ENCODE measurements at regions not wholly inside any gene's neighbourhood (a gene's known extent, or its start where the extent isn't known, plus 50 kb on each side); places are given as distances from the start of the nearest gene placed in this dataset.
"Not testable (repeated sequence)": the region's sequence is repeated elsewhere in the genome, so short reads cannot be mapped to it uniquely, and the experiment has no call there.

DNA sequence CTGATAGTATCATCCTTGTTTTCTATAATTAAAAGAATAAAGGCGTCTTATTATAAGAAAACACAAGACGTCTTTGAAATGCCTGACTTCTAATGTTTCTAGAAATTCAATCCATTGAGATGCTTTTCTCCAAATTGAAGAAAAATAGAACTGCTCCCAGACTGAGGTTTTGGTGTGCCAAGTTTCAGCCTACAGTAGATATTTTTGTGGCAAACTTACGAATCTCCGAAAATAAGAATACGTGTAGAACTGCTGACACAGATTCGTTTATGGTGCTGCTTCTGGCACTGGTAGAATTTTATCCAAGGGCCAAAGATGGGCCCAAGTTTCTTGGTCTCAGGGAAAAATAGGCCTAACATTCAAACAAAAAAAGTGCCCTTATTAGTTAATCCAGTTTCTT, 554.5 kb upstream of the NR5A2 start:
- no peak for DNase-seq

DNA sequence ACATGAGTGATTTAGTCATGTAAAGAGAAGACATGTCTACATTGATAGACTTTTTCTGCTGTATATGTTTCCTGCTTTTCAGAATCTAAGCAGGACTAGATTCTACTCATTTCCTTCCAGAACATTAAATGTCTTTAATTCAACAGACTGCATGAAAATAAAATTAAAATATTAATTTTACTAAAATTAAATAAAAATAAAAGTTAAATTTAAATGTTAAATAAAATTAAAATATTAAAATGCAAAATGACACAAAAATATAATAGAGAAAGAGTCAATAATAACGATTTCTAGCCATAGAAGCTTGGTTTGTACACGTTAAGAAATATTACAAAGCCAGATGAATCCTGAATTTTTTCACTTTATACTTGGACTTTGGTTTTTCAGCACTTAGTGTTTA, 552.8 kb upstream of the NR5A2 start:
- DNase-seq: no peak

DNA sequence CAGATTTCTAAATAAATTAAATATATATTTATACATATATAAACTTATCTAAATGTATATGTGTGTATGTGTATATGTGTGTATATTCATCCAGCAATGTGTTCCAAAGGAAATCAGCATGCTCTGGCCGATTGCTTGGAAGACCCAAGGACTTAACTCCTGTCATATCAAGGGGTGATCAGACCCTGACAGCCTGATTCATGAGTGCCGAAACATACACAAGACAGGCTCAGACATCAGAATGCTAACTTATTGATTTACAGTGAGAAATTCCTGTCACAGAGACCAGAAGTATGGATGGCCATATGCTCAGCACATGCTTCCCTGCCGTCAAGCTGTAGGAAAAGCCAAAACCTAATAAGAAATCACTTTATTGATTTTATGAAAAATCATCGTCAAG, 545.1 kb upstream of the NR5A2 start:
- no peak for DNase-seq

DNA sequence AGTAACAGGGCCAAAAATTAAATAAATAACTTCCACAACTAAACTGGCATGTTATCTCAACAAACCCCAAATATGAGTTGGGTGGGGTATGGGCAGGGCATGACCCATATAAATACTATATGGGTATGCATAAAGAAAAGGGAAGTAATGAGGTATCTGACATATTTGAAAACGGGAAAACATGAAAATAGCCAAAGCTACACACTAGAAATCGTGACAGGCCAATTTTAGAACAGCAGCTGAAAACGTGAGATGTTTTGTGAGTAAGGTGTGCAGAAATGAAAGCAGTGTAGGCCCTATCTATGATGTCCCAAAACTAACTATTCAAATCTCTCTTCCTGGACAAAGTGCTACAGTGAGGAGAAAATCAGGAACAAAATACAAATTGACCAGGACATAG, 537.9 kb upstream of the NR5A2 start:
- DNase-seq: no peak

DNA sequence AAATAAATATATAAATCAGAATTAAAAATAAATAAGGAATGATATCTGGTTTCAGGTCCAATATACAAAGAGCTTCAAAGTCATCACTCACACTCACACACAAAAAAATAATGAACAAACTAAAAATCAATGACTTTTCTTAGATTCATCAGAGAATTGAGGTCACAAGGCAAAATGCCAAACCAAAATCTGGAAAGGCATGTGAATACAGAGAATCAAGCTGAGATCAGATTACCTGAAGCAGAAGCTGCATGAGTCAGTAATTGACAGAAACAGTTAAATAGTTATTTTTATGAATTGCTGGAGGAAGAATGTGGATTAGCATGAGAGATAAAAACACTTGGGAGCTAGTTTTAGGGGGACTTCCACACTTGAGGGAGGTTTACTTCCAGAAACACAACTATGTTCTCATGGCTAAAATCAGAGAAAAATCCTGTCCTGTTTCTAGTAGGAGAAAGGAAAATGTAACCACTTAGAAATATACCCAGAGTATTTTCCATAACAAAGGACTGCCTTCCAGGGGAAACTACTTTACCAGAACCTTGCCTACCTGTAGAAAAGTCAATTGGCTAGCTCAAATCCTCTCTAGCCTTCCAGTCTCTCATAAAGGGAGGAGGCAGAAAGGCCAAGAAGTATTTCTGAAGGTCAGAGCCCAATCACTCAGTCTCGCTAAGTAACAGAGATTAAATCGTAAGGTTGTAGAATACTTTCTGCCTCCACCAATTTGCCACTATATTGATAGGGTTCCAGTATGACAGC, 536.6 kb upstream of the NR5A2 start:
- DNase-seq: no peak

DNA sequence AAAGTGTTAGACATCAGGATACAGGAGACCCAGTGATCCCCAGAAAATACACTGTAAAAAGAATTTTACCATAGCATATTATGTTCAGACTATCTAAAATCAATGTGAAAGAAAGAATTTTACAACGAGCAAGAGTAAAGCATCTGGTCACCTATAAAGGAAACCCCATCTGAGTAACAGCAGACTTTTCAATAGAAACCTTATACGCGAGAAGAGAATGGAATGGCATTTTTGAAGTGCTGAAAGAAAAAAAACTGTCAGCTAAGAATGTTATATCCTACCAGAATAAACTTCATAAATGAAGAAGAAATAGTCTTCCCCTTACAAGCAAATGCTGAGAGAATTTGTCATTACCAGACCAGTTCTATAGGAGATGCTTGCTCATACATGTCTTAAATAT, 532.1 kb upstream of the NR5A2 start:
- DNase-seq: no peak

DNA sequence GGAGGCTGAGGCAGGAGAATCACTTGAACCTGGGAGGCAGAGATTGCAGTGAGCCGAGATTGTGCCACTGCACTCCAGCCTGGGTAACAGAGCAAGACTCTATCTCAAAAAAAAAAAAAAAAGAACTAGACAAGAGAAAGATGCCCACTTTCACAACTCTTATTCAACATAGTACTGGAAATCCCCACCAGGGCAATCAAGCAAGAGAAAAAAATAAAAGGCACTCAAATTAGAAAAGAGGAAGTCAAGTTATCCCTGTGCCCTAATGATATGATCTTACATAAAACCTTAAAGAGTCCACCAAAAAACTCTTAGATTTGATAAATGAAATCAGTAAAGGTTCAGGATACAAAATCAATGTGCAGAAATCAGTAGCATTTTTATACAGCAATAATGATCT, 528.7 kb upstream of the NR5A2 start:
- DNase-seq: not testable (repeated sequence)

DNA sequence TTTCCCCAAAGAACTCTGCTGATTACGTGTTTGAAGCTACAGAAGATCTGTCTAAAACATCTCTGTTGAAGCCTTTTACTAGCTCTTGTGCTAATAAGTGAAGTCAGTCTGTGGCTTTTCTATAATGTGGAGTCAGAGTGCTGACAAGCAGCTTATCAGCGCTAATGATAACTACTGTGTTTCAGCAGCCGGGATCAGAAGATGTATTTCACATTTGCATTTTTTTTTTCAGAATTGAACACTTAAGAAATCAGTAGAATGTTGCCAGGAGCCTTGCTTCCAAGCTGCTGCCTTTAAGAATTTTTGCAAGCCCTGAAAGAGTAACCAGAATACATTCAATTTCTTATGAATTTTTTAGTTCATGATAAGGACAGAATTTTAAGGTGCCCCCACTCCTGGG, 519.4 kb upstream of the NR5A2 start:
- no peak for DNase-seq

DNA sequence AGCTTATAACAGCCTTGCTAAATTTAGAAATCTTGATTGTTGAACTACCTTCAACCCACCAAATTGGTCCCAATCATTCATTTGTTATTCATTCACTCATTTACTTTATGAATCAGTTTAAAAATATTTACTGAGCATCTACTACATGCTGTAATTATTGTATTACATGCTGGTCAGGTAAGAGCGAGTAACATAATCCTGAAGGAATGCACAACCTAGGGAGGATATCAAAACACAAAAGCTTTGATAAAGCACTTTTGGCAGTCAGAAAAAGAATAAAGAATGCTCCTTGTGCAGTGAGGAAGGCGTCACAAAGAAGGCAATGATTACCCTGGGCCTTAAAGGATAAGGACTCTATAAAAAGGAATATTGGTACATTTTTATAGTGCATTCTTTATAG, 518.9 kb upstream of the NR5A2 start:
- no peak for DNase-seq

DNA sequence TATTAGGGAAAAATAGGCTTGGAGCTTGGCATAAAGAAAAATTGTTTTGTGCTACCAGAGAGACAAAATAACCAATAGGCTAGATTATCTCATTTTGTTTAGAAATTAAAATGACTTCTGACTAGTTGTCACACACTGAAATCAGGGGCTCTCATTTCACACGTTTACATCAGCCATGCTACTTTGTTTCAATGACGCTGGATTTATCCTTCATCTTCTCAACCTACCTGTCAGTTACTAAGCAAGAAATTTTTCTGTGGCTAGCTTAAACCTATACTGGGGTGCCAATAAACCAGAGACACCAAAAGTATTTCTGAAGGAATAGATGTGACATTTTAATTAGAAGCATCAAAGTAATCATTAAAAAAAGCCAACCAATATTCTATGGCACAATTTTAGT, 518.1 kb upstream of the NR5A2 start:
- no peak for DNase-seq

DNA sequence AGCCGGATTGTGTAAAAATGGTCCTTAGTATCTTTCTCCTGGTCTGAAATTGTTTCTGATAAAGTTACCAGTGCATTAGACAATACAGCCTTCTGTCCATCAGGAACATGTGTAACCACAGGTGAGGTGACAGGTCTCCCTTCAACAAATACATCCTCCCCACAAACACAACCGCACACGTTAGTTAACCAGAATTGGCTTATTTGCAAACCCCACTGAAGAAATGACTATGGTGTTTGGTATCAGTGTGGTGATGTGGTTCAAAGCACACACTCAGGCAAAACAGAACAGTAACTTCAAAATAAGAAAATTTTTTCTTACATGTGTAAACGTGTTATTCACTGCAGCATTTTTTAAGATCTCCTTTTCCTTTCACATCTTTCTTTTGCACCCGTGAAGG, 517.2 kb upstream of the NR5A2 start:
- no peak for DNase-seq

DNA sequence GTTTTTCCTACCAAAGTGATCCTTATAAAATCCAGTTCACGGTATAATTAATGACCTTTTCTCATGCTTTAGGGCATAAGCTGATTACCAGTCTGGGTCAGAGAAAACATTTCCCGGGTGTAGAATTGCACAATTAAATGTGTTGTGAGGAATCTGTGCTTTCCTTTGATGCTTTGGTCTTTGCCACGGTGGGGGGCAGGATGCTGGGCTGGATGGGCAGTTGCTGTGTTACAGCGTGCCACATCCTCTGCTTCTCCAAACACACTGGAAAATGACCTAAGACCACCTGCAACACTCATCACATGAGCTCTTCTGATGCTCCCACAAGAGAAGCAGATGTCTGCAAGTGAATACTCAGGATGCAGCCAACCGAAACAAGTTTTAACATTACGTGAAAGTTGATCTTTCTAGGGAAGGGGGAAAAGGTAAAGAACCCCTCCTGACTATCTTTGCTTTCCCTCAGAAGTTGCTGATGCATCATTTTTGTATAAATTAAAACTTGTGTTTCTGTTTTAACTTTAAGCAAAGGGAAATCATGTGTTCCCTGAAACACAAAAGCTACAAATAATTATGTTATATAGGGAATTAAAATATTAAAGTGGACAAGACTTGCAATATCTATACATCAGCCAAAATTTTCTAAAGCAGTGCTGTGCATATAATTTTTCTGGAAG, 515.3 kb upstream of the NR5A2 start:
- DNase-seq: no peak

DNA sequence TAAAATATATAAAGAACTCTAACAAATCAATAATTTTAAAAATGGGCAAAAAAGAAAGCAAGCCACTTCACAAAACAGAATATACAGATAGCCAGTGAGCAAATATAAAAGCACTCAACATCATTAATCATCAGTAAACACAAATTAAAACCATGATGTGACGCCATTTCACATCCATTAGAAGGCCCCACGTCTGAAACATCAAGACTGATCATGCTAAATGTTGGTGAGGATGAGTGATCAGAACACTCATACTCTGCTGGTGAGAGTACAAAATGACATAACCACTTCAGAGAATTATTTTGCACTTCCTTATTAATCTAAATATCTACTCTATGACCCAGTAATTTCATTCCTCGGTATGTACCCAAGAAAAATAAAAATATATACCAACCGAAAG, 512.2 kb upstream of the NR5A2 start:
- DNase-seq: no peak

DNA sequence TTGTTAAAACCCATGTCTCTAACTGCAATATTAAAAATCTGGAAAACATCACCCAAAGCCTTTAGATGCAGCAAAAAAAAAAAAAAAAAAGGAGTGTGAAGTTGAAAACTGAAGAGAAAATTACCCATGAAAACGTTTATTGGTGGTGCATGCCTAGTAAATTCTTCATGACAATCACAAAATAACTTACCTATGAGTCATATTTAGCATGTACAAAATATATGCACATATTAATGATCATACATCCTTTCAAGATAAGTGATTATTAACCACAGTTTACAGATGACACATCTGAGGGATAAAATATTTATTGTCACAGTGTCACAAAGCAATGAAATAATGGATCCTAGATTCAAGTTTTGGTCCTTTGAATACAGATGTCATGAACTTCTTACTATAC, 505.2 kb upstream of the NR5A2 start:
- no peak for DNase-seq

DNA sequence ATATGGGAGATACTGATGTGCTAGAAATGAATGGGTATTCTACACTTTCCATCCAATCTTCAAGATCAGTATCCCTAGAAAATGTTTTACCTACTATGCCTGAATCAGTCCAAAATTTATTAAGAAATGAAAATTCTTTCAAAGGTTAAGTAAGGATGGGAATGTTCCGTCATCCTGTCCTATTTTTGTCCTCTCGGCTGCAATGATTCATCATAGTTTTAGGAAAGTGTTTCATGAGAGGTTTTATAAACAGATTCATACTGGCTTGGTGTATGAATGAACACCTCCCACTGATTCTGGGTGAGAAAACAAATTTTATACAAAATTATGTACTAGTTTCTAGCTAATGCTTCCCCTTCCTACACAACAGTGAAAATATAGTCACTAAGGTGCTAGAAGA, 504.6 kb upstream of the NR5A2 start:
- DNase-seq: no peak

DNA sequence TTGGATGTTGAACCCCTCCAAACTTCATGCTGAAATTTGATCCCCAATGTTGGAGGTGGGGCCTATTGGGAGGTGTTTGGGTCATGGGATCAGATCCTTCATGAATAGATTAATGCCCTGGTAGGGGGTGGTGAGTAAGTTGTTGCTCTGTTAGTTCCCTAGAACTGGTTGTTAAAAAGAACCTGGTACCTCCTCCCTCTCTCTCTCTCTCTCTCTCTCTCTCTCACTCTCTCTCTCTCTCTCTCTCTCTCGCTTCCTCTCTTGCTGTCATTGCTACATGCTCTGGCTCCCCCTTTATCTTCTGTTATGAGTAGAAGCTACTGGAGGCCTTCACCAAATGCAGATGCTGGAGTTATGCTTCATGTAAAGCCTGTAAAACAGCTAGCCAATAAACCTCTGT, 498.2 kb upstream of the NR5A2 start:
- no peak for DNase-seq

DNA sequence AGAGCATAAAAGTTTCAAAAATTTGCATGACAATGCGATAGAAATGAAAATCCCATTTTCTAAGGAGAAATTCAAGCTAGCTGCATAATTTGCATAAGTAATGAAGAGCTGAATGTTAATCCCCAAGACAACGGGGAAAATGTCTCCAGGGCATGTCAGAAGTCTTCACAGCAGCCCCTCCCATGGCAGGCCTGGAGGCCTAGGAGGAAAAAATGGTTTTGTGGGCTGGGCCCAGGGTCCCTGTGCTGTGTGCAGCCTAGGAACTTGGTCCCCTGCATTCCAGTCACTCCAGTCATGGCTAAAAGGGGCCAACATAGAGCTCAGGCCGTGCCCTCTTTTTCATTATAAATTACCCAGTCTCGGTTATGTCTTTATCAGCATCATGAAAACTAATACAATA, 494.1 kb upstream of the NR5A2 start:
- not testable (repeated sequence) for DNase-seq

DNA sequence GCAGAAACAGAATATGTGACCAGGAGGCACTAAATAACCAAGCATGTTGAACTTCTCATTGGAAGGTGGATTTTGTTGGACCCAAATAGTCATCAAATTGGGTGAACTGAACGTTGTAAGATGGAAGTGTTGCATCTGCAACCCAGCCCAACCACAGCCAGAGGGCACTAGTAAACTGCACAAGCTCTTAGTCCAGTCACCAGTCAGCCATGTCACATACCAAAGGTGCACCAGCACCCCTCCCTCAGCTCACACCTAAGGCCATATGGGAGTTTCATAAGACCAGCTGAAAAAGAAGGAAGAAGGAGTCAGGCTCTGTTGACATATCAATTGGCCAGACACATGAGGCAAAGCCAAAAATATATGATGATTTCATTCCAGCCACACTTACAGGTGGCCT, 481.7 kb upstream of the NR5A2 start:
- no peak for DNase-seq

DNA sequence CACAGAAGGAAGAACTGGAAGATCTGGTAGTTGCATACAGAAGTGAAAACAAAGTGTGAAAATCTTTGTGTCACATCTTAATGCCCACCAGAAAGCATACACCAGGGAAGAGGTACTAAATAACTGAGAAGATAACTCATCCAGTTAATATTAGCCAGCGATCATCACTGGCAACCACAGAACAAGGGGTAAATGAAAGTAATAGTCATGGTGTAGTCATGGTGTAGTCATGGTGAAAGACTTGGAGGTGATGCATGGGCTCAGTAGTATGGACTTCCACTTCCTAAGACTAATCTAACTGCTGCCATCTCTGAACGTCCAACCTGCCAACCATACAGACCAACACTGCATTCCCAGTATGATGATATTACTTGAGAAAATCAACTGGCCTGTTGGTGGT, 481.2 kb upstream of the NR5A2 start:
- no peak for DNase-seq

DNA sequence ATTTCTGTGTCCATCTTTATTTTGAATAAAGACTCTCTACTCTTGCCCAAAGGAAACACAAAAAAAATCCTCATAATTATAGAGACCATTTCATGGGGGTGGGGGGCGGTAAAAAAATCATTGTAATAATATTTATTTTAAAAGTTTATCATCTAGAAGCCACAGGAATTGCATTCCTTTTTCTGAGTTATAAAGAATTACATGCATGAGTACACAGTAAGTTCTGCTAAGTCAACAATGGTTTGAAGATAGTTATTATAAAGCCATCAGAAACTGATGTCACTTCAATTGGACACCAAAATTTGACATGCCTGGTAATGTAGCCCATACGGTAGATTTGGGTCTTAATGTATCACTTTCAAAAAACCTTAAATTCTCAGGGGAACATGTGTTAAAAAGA, 478.1 kb upstream of the NR5A2 start:
- DNase-seq: no peak

DNA sequence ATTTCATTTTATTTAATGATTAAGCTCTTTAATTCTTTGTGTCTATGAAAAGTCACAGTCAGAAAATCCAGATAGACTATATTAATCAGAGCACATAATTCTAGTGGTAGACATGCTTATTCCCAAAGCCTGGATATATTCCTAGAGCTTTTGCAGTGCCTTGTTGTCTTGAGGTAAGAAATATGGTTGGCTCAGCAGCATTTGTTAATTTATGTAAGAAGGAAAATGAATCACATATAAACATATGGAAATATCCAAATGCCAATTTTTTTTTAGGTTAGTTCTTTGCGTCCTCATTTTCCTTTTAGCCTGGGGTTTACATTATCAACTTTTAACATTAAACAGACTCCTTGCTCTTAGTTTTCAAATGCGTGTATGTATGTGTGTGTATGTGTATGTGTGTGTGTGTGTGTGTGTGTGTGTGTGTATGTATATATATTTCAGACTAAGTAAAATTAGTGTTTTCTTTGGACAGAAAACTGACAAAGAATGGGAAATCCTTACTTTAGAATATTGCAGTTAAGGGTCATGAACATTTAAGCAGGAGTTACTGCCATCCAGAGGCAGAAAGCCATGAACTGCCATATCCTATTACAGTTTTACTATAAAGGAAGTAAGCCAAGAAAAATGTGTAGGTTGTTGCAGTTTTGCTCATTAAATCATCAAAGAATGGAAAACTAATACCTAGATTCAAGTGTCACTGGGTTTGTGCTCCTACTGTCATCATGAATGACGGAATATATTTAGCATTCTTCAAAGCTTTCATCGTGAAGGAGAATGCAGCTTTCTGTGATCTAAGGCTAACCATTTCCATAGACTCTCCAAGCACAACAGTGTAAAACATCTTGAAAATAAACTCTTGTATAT, 477.1 kb upstream of the NR5A2 start:
- no peak for DNase-seq

DNA sequence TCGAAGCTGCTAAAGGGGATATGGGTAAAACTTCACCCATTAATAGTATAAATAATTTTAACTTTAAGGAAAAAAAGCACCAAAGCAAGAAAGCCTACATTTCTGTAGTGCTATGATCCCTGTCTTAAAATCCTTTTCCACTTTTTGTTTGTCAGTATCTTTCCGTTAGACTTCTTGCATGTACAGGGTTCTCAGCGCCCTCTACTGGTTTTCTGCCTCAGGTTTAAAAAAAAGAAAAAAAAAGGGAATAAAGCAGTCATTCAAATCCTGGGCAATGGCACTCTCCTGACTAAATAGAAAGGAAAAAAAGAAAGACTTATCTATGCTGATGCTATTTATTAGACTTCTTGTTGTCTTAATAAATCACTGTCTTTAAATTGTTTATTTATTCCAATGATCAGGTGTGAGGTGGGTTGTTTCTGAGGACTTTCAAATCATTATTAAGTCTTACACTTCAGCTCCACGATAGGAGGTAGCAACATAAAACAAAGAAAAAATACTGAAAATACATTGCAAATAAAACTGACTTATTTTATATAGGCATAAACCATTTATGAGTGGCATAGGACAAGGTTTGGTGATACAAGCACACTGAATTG, 475.4 kb upstream of the NR5A2 start:
- DNase-seq: no peak

DNA sequence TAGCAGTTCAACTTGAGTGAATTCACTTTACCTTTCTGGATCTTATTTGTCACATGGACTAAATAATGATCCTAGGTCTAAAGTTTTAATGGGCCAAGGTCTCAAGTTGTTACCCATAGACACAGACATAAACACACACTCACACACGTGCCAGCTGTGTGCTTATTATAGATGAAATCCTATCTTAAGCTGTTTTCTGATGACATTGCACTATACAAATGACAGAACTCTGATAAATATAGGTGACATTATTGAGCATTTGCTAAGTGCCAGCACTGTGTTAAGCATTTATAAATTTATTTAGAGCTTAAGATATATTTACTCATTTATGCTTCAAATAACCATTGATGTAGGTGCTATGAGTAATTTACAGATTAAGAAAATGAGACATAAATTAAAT, 474.4 kb upstream of the NR5A2 start:
- no peak for DNase-seq

DNA sequence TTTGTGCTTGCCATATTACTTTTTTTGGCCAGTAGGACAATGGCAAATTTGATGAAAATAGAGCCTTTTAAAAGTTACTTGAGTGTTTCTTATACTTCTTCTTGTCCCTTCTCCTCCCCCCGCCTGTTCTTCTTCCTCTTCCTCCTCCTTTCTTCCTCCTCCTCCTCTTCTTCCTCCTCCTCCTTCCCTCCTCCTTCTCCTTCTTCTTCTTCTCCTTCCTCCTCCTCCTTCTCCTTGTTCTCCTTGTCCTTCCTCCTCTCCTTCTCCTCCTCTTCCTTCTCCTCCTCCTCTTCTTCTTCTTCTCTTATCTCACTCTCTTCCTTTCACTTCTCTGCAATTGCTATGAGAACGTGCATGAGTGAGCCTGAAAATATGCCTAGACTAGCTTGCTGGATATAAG, 466.2 kb upstream of the NR5A2 start:
- no peak for DNase-seq
